ENCODE measurements at regions not wholly inside any gene's neighbourhood (a gene's known extent, or its start where the extent isn't known, plus 50 kb on each side); places are given as distances from the start of the nearest gene placed in this dataset.

- Histone ChIP-seq H3K27me3 (ENCODE audit: insufficient read depth, low read length, poor library complexity, severe bottlenecking) (no peaks in the 10 kb centered on the region), H3K79me2 (ENCODE audit: insufficient read depth, low read length) (no peaks in the 10 kb centered on the region), H2AFZ (ENCODE audit: low read length) (no peak overlapping the region), H3K4me1 (ENCODE audit: insufficient read depth, low read length, poor library complexity, severe bottlenecking) (no peaks in the 10 kb centered on the region), H3F3A (ENCODE audit: low read depth) (no peaks in the 10 kb centered on the region), H3K9ac (ENCODE audit: low read depth, low read length, poor library complexity, severe bottlenecking) (no peak overlapping the region), H3K9me3 (ENCODE audit: insufficient read depth, low read depth, low read length) (no peaks in the 10 kb centered on the region), H3K4me3 (ENCODE audit: low read length, poor library complexity, severe bottlenecking) (no peak overlapping the region), H3K4me2 (ENCODE audit: low read depth, low read length, poor library complexity, severe bottlenecking) (no peak overlapping the region), H3K36me3 (ENCODE audit: insufficient read depth, low read length) (no peaks in the 10 kb centered on the region), H3K9me2 (replicated peaks; ENCODE audit: low read depth, low read length) (no peaks in the 10 kb centered on the region), H4K20me1 (ENCODE audit: insufficient read depth, low read length, poor library complexity, severe bottlenecking) (no peaks in the 10 kb centered on the region)
- no peak for TF ChIP-seq EZH2phosphoT487 (IDR thresholded peaks at IDR 0.05; ENCODE audit: borderline replicate concordance)
- TF ChIP-seq, protein P1, sequence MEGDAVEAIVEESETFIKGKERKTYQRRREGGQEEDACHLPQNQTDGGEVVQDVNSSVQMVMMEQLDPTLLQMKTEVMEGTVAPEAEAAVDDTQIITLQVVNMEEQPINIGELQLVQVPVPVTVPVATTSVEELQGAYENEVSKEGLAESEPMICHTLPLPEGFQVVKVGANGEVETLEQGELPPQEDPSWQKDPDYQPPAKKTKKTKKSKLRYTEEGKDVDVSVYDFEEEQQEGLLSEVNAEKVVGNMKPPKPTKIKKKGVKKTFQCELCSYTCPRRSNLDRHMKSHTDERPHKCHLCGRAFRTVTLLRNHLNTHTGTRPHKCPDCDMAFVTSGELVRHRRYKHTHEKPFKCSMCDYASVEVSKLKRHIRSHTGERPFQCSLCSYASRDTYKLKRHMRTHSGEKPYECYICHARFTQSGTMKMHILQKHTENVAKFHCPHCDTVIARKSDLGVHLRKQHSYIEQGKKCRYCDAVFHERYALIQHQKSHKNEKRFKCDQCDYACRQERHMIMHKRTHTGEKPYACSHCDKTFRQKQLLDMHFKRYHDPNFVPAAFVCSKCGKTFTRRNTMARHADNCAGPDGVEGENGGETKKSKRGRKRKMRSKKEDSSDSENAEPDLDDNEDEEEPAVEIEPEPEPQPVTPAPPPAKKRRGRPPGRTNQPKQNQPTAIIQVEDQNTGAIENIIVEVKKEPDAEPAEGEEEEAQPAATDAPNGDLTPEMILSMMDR (conservative IDR thresholded peaks at IDR 0.05; ENCODE audit: low read length) = no peak
These were observed 189.2 kb downstream of the HINT1 start for GRCh38 chr5:130975847-130976246.

DNA sequence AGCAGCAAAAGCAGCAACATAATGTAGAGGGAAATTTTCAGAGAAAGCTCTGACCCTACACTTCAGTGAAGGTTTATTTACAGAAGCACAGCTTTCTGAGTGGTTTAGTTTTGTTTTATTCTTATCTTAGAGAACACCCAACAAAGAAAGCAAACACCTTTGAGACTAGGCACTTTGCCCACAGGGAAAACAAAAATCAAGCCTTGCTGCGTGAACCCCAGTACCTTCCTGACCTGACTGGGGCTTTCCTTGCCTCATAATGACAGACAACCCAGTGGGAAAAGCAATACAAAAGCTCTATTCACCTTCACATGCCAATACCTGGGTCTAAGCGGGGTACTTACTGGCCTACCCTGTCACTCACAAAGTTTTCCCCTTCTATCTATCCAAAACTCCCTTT, 189.8 kb downstream of the HINT1 start:
- no peaks in the 10 kb centered on the region for H3K79me2 ChIP-seq (ENCODE audit: insufficient read depth, low read length)
- H3K9me3 ChIP-seq (ENCODE audit: insufficient read depth, low read depth, low read length) = no peaks in the 10 kb centered on the region
- no peaks in the 10 kb centered on the region for H3K27me3 ChIP-seq (ENCODE audit: insufficient read depth, low read length, poor library complexity, severe bottlenecking)
- no peaks in the 10 kb centered on the region for H3K9me2 ChIP-seq (replicated peaks; ENCODE audit: low read depth, low read length)
- no peaks in the 10 kb centered on the region for H4K20me1 ChIP-seq (ENCODE audit: insufficient read depth, low read length, poor library complexity, severe bottlenecking)
- H3F3A ChIP-seq (ENCODE audit: low read depth) = no peaks in the 10 kb centered on the region
- H3K4me3 ChIP-seq (ENCODE audit: low read length, poor library complexity, severe bottlenecking) = no peak overlapping the region
- no peak for TF ChIP-seq EZH2phosphoT487 (IDR thresholded peaks at IDR 0.05; ENCODE audit: borderline replicate concordance)
- TF ChIP-seq, protein P1 (conservative IDR thresholded peaks at IDR 0.05; ENCODE audit: low read length) = no peak
- H3K9ac ChIP-seq (ENCODE audit: low read depth, low read length, poor library complexity, severe bottlenecking) = no peak overlapping the region
- no peak overlapping the region for H2AFZ ChIP-seq (ENCODE audit: low read length)
- H3K36me3 ChIP-seq (ENCODE audit: insufficient read depth, low read length) = no peaks in the 10 kb centered on the region
- no peak overlapping the region for H3K4me2 ChIP-seq (ENCODE audit: low read depth, low read length, poor library complexity, severe bottlenecking)
- no peaks in the 10 kb centered on the region for H3K4me1 ChIP-seq (ENCODE audit: insufficient read depth, low read length, poor library complexity, severe bottlenecking)

DNA sequence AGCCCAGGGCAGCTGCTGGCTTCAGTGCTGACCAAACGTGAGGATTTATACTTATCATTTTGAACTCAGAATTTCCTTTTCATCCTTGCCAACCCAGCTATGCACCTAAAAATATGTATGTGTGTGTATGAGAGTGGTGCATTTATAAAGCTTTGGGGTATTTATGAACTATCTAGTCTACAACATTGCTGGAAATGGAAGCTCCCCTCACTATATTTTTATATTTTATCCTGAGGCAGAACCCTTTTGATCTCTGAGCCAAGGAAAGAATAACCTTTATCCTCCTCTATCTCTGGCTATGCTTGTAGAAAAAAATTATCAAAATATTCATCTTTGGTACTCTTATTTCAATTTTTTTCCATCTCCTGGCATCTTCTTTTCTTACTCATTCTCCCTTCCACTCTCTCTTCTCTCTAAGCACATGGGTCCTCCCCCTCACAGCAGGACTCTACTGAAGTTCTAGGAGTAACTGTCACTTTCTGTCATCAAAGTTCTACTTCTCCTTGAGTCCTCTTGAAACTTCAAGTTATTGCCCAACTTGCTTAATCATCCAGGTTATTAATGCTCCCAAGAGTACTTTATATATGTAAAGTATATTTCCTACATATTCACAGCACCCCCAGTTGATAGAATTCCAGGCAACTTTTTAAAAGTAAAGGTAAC, 190.9 kb downstream of the HINT1 start:
- H3K9me2 ChIP-seq (replicated peaks; ENCODE audit: low read depth, low read length) = no peaks in the 10 kb centered on the region
- no peaks in the 10 kb centered on the region for H3K79me2 ChIP-seq (ENCODE audit: insufficient read depth, low read length)
- H2AFZ ChIP-seq (ENCODE audit: low read length) = no peak overlapping the region
- H3F3A ChIP-seq (ENCODE audit: low read depth) = no peaks in the 10 kb centered on the region
- no peak for TF ChIP-seq EZH2phosphoT487 (IDR thresholded peaks at IDR 0.05; ENCODE audit: borderline replicate concordance)
- TF ChIP-seq, protein P1 (conservative IDR thresholded peaks at IDR 0.05; ENCODE audit: low read length) = no peak
- H3K27me3 ChIP-seq (ENCODE audit: insufficient read depth, low read length, poor library complexity, severe bottlenecking) = no peaks in the 10 kb centered on the region
- no peaks in the 10 kb centered on the region for H3K36me3 ChIP-seq (ENCODE audit: insufficient read depth, low read length)
- H3K4me3 ChIP-seq (ENCODE audit: low read length, poor library complexity, severe bottlenecking) = no peak overlapping the region
- no peaks in the 10 kb centered on the region for H3K9me3 ChIP-seq (ENCODE audit: insufficient read depth, low read depth, low read length)
- H3K4me2 ChIP-seq (ENCODE audit: low read depth, low read length, poor library complexity, severe bottlenecking) = no peak overlapping the region
- H3K4me1 ChIP-seq (ENCODE audit: insufficient read depth, low read length, poor library complexity, severe bottlenecking) = no peaks in the 10 kb centered on the region
- no peaks in the 10 kb centered on the region for H4K20me1 ChIP-seq (ENCODE audit: insufficient read depth, low read length, poor library complexity, severe bottlenecking)
- no peak overlapping the region for H3K9ac ChIP-seq (ENCODE audit: low read depth, low read length, poor library complexity, severe bottlenecking)
